Heart left ventricle (tissue), 16 donors: ENCODE measurements at regions not wholly inside any gene's neighbourhood (a gene's known extent, or its start where the extent isn't known, plus 50 kb on each side); places are given as distances from the start of the nearest gene placed in this dataset.

Experiments
- ATAC-seq, 4 donors: fragments of 200-7000 bp; cut with Tn5 transposase; one replicate each; pipeline ENCODE4 v1.9.1; 2020 to 2022; ENCODE audit warnings: moderate library complexity in 4 of 4, mild to moderate bottlenecking in 3 of 4, moderate number of reproducible peaks in 1 of 4
- DNase-seq, 5 donors: peaks; one replicate each; pipeline ENCODE4 v3.0.0-alpha.2; 2020
- H3K27ac ChIP-seq, 12 donors: fragments of 200-600 bp; sonication (generic) in 4 of 12; one replicate each; pipeline versions ENCODE4 v1.5.0 to v1.8.0; 2016 to 2022; ENCODE audit warnings: mild to moderate bottlenecking in 2 of 12
- H3K27me3 ChIP-seq, 9 donors: fragments of 200-600 bp; sonication (generic) in 2 of 9; one replicate each; pipeline versions ENCODE4 v1.5.1 to v1.8.0; 2016 to 2022; ENCODE audit warnings: mild to moderate bottlenecking in 3 of 9
- H3K36me3 ChIP-seq, 9 donors: fragments of 200-600 bp; sonication (generic) in 2 of 9; one replicate each; pipeline versions ENCODE4 v1.5.0 to v1.8.0; 2018 to 2022; ENCODE audit warnings: mild to moderate bottlenecking in 2 of 9
- H3K4me1 ChIP-seq, 12 donors: fragments of 200-600 bp; sonication (generic) in 4 of 12; one replicate each; pipeline versions ENCODE4 v1.5.0 to v1.8.0; 2016 to 2022; ENCODE audit warnings: mild to moderate bottlenecking in 3 of 12
- H3K4me3 ChIP-seq, 12 donors: fragments of 200-600 bp; sonication (generic) in 4 of 12; one replicate each; pipeline versions ENCODE4 v1.5.0 to v1.8.0; 2017 to 2022; ENCODE audit warnings: mild to moderate bottlenecking in 9 of 12, moderate library complexity in 4 of 12
- H3K9me3 ChIP-seq, 12 donors: fragments of 200-600 bp; sonication (generic) in 4 of 12; one replicate each; pipeline versions ENCODE4 v1.5.0 to v1.8.0; 2016 to 2022; ENCODE audit warnings: mild to moderate bottlenecking in 1 of 12
- CTCF ChIP-seq, 12 donors: fragments of 200-600 bp; sonication (generic) in 4 of 12; IDR thresholded peaks; one replicate each; pipeline versions ENCODE4 v1.5.0 to v1.8.0; 2018 to 2022; ENCODE audit warnings: antibody characterized with exemption in 12 of 12, mild to moderate bottlenecking in 5 of 12
- POLR2A ChIP-seq, 2 donors: fragments of 450-650 bp; IDR thresholded peaks; one replicate each; pipeline ENCODE4 v1.6.1; 2017; ENCODE audit warnings: antibody characterized with exemption in 2 of 2, mild to moderate bottlenecking in 2 of 2, moderate library complexity in 2 of 2
- WGBS, 4 donors: extraction: QIAGEN DNeasy Blood & Tissue Kit in 2 of 4; methylation state at CpG; one replicate each; pipeline versions ENCODE4 v1.1.5 to v1.1.7; 2013 to 2018; 5-methylcytosine and 5-hydroxymethylcytosine counted together
- intact Hi-C, 10 donors: fragments of 100-400 bp; cut with DNase I; formaldehyde crosslinking; loops; one replicate each; pipeline versions ENCODE4 v1.11.1 to v1.14.2; 2022
- donor health status: ischemic (EF 13 %, LVEDD 7.1; RV severe dilation, severe dysfunction).
- donor health status: healthy with polysubstance abuse.
- donor health status: DM: no; HTN: yes; CAD: no.
- donor health status: DM: no; HTN: no; CAD: no.
- donor health status: ischemic (EF 25% LVEDD 6.9; RV normal size, moderate dysfunction).
- donor health status: ischemic (EF 25% LVEDD 5.7; RV mildly dilated, moderate dysfunction).
- donor health status: healthy.
- donor health status: DM: yes; HTN: yes; CAD: no.
- donor health status: ischemic (EF 35%, LVEDD 5.7; RV mildly dilated, moderate dysfunction).
- donor health status: nonischemic (EF 11% LVEDD 7.7; RV severe dilation, severe dysfunction).
- donor health status: DM: yes; HTN: yes; CAD: no.
- donor health status: PGD.
- donor health status: ischemic (EF 29% LVEDD 5.4; RV normal size, mild dysfunction).
- donor health status: nonischemic (EF 23%, LVEDD 6.1; RV moderate dilation, normal function).

DNA sequence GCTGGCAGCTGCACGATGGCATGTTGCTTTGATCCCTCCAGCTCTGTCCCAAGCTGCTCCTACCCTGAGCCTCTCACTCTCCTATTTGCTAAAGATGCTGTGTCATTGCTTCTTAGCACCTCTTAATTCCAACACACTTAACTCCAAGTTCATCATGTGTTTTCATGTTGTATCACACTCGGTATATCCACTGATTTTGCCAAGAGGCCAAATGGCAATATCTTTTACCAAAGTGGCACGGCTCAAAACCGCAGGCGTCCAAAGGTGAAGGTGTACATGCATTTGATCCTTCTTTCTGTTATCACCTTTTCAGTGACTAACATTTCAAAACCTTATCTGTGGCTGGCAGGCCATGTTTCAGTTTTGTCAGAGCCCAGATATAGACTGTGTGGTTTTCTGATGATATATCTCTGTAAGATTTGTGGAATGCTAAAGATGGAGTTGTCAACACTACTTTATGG is 217.0 kb downstream of the TBX18 start:
- Histone ChIP-seq H3K9me3 (peaks cover 0 to 24% (median 3%) of the 10 kb centered on the region in 12 donors), H3K36me3 (no peaks in the 10 kb centered on the region), H3K27me3 (no peaks in the 10 kb centered on the region), H3K4me1 (peaks cover 0 to 4% (median 0%) of the 10 kb centered on the region in 12 donors), H3K4me3 (no peak overlapping the region), H3K27ac (no peak overlapping the region)
- DNase-seq: no peak
- 37 to 46% (median 42%) methylated on average over 5 of the region's 5 CpGs for WGBS, 4 donors
- intact Hi-C loops: no loop called here
- TF ChIP-seq CTCF (IDR thresholded peaks at IDR 0.05) (no peak), POLR2A (IDR thresholded peaks at IDR 0.05) (no peak)
- ATAC-seq: no peak

DNA sequence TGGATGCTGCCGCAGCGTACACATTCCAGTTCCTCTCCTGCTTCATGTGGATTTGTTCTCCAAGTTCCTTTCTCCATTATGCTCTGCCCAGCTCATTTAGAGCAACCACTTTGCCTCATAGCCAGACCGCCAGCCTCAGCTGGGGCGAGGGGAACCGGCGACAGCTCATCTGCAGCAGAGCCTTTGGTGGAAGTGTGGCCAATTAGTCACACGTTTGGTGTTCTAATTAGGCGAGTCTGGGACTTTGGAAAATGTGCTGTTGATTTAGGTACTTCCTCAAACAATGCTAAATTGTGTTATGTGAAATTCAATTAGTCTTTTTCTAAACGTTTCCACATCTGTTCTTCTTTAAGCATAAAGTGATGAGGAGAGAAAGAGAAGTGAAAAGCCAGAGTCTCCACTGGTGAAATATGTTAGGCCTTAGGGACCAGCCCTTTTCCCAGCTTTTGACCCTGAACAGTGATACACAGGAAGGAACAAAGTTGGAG is 217.9 kb downstream of the TBX18 start:
- Histone ChIP-seq H3K9me3 (peaks cover 0 to 31% (median 3%) of the 10 kb centered on the region in 12 donors), H3K4me3 (no peak overlapping the region), H3K27me3 (no peaks in the 10 kb centered on the region), H3K4me1 (peaks cover 0 to 4% (median 0%) of the 10 kb centered on the region in 12 donors), H3K27ac (no peak overlapping the region), H3K36me3 (no peaks in the 10 kb centered on the region)
- WGBS, 4 donors: 28 to 37% (median 32%) methylated on average over 9 of the region's 9 CpGs
- TF ChIP-seq CTCF (IDR thresholded peaks at IDR 0.05) (no peak), POLR2A (IDR thresholded peaks at IDR 0.05) (no peak)
- DNase-seq: peak in 1 of 5 donors; percentile 54
- intact Hi-C loops: no loop called here
- ATAC-seq: peak in 2 of 4 donors; percentile 41 to 45

DNA sequence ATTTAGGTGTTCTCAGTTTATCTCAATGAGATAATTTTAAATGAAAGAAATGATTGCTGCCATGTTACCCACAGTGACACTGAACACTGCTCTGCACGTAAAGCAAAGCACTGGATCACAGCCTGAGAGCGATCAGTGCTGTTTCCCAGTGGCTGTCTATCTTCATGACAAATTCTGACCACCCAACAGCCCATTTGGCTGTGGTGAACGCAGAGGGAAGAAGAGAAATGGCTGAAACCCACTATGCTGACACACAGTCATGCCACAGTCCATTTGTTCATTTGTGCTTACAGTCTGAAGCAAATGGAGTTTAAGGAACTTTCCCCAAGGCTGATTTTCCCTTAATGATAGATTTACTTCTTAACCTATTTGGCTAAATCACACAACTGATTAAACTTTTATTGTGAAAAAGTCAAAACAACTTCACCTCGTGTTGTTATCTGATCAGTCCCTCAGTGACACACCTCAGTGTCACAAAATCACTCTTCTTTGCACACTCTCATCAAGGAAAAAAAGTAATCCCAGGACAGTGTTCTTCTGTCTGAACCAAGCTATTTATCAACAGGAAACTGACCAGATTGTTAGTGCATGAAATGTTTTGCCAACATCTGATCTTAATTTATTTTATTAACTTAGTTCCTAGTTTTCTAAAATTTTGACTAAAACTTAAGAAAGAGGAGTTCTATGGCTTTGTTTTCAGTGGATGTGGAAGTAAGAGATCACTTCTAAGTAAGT is 225.1 kb downstream of the TBX18 start:
- TF ChIP-seq CTCF (IDR thresholded peaks at IDR 0.05) (no peak), POLR2A (IDR thresholded peaks at IDR 0.05) (no peak)
- WGBS, 4 donors: 41 to 58% (median 44%) methylated on average over 4 of the region's 4 CpGs
- Histone ChIP-seq H3K27me3 (no peaks in the 10 kb centered on the region), H3K4me1 (no peaks in the 10 kb centered on the region), H3K9me3 (peaks cover 0 to 31% (median 2%) of the 10 kb centered on the region in 12 donors), H3K27ac (no peak overlapping the region), H3K4me3 (no peak overlapping the region), H3K36me3 (no peaks in the 10 kb centered on the region)
- no peak for ATAC-seq
- no peak for DNase-seq
- intact Hi-C loops: loop anchor here in 1 of 10 donors (10.0 kb wide), 1 partner anchor 114 kb away; no protein-coding TSS in a partner anchor

DNA sequence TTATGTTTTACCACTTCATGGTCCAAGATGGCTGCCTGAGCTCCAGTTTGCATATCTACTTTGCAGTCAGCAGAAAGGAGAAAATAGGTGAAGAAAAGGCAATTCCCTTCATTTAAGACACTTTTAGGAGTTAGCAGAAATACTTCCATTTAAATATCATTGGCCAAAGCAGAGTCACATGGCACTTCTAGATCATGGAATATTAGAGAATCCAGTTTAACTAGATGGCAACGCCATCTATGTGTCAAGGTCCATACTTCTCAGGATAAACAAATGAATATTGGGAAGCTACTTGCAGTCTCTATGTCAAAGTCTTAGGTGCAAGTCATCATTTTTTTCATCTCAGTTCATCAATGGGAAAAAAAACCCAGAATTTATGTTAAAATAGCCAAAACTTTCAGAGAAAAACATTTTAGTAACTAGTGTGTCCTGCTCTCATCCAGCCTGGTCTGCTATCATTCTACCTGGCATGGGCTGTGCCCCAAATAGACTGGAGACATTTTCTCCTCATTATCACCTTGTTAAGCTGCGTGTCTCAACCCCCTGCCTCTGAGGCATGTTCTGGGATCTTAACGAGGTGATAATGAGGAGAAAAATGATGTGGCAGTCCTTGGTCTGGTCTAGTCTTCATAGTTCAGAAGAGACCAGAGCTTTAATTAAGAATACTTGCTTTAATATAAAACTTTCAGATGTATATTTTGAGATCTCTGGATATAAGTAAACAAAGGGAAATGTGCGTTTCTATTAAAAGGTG is 227.3 kb downstream of the TBX18 start:
- DNase-seq (no peak), ATAC-seq (no peak)
- H3K4me1 ChIP-seq: no peaks in the 10 kb centered on the region
- no peak overlapping the region for H3K27ac ChIP-seq
- H3K4me3 ChIP-seq: no peak overlapping the region
- no peaks in the 10 kb centered on the region for H3K27me3 ChIP-seq
- no peaks in the 10 kb centered on the region for H3K36me3 ChIP-seq
- peaks cover 0 to 13% (median under 1%) of the 10 kb centered on the region in 12 donors for H3K9me3 ChIP-seq
- intact Hi-C loops: loop anchor here in 1 of 10 donors (10.0 kb wide), 1 partner anchor 112 kb away; no protein-coding TSS in a partner anchor
- WGBS, 4 donors: 62 to 66% (median 66%) methylated on average over 4 of the region's 4 CpGs
- TF ChIP-seq CTCF (IDR thresholded peaks at IDR 0.05): no peak
- TF ChIP-seq POLR2A (IDR thresholded peaks at IDR 0.05): no peak
